ENCODE measurements at regions not wholly inside any gene's neighbourhood (a gene's known extent, or its start where the extent isn't known, plus 50 kb on each side); places are given as distances from the start of the nearest gene placed in this dataset.

GRCh38 chr6:1242446-1242845 is 69.5 kb upstream of the FOXQ1 start:
- TF ChIP-seq CTCF (tag by site-specific recombination; IDR thresholded peaks at IDR 0.05) (no peak), BCL11A (tag by site-specific recombination; IDR thresholded peaks at IDR 0.05; ENCODE audit: low read depth) (no peak), ZNF24 (tag by site-specific recombination; IDR thresholded peaks at IDR 0.05) (no peak), ZBTB10 (tag by site-specific recombination; IDR thresholded peaks at IDR 0.05) (no peak), KLF10 (tag by site-specific recombination; IDR thresholded peaks at IDR 0.05) (no peak), ZFP3 (tag by site-specific recombination; IDR thresholded peaks at IDR 0.05; ENCODE audit: low read depth) (no peak)
